Stimulated activated naive CD4-positive, alpha-beta T cell (primary cell): ENCODE measurements at regions not wholly inside any gene's neighbourhood (a gene's known extent, or its start where the extent isn't known, plus 50 kb on each side); places are given as distances from the start of the nearest gene placed in this dataset.

Experiments used
- DNase-seq, 6 experiments: peaks; one replicate each; lab custom pipeline; 2025; lab: John Stamatoyannopoulos, UW

DNA sequence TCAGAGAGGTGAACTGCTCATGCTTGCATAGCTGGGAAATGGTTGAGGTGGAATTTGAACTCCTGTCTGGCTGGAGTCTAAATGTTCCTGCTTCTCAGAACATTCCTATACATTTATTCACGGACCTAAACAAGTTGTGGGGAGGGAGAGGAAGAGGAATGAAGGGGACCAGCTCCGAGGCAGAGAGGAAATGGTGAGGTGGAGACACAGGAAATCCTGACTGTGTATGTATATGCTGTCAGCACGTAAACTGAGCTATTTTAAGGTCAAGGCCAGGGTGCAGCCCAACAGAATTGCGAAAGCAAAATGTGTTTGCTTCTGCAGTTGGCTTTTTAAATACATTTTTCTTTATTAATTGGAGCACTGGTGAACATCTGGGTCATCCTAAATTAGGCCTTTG, 74.1 kb upstream of the POMGNT2 start:
- peak in 4 of 6 experiments; percentile 5 to 62 (median 51) for DNase-seq

DNA sequence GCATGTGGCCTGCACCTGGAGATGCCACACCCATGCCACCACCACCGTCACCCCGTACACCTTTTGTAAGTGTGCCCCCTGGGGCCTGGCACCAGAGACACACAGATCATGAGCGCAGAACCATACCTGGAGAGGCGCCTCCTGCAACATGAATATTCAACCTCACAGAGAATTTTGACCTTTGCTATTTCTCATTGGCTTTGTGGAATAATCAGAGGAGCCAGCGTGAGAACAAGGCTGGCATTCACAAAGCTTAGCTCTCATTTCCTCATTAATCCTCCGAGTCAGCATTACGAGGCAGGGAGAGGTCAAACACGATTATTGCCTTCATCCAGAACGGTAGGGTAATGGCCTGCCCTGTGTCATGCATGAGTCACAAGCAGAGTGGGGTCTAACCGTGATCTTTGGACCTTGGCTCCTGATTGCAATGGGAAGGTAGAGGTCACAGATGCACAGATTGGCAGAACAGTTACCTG, 73.0 kb upstream of the POMGNT2 start:
- no peak for DNase-seq

DNA sequence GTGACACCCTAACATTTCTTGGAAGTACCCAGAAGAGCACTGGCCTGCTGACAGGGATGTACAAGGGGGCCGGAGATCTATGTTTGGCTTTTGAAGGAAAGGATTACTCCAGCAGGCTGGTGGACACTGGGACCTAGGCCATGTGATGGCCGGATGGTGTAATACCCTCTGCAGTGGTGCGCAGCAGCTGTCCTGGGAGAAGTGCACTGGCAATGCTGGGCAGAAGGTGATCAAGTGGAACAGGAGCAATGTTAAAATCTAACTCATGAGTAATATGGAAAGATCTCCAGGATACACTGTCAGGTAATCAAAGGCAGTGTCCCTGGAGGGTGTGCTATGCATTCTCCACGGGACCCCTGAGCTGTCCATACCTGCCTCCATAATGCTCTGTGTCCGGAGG, 71.2 kb upstream of the POMGNT2 start:
- no peak for DNase-seq

DNA sequence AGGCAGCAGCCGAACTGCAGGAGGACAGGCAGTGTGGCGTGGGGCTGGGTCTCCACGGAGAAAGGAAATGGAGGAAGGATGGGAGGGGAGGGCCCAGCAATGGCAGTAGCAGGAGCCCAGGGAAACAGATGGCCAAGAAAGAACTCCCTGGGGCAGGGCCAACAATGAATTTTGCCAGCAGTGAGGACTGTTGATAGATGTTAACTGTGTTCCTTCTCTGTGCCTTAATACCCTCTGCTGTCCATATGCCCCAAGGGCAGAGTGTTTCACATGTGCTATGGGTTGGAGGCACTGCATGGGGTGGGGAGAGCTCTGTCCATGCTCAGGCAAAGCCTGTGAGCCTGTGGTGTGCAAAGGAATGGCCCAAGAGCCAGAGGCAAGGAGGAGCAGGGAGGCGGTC, 70.8 kb upstream of the POMGNT2 start:
- DNase-seq, result no peak

DNA sequence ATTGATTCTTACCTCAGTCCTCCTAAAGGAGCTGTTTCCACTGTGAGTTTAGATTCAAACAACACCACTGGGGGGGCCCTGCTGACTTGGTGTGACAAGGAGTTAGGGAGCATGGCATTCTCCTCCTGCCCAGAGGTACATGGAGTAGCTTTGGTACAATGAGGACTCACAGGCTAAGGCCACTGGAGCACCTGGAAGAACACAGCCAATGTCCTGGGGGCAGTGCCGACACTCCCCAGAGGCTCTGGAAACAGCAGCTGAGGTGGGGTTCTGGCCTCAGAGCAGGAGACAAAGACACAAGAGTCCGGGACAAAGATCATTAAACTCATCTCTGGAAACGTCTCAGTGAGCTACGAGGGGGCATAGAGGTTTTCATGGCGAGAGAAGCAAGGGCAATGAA, 69.7 kb upstream of the POMGNT2 start:
- no peak for DNase-seq

DNA sequence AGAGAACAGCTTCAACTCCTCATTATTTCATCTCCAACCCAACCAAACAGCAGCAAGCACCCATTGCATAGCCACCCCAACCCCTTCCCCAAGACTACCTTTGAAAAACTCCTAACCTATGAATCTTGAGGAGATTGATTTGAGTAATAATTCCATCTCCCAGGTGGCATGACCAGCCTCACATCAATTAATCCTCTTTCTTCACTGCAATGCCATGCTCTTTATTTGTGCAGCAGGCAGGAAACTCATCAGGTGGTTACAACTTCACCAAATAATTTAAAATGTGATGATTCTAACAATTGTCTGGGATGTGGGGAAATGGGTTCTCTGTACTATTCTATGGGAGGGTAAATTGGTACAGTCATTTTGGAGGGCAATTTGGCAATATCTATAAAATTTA, 68.1 kb upstream of the POMGNT2 start:
- DNase-seq, result no peak

DNA sequence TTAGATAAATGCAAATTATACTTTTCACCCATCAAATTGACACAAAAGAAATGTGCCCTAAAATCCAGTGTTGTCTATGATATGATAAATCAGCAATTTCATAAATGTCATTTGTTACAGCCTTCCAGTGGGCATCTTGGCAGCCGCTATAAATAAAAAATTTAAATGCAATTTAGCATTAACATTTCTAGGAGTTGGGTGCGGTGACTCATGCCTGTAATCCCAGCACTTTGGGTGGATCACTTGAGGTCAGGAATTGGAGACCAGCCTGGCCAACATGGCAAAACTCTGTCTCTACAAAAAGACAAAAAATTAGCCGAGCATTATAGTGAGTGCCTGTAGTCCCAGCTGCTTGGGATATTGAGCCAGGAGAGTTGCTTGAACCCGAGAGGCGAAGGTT, 65.9 kb upstream of the POMGNT2 start:
- DNase-seq, result no peak

DNA sequence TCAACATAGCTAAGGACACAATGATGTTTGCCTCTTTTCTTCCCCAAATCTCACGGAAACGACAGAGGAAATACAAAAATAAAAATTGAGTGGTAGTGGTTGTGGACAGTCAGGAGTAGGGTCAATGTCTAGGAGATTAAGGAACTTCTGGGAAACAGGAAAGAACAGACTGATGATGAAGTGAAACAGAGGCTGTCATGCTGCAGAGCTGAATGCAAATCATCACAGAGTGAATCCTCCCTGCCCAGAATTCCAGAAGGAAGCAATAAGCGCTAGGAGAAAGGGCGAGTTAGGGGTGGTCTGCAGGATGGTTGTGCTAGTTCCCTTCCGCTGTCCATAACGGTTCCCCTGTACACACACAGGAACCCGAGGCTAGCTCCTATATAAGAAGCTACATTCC, 64.7 kb upstream of the POMGNT2 start:
- DNase-seq, result no peak

DNA sequence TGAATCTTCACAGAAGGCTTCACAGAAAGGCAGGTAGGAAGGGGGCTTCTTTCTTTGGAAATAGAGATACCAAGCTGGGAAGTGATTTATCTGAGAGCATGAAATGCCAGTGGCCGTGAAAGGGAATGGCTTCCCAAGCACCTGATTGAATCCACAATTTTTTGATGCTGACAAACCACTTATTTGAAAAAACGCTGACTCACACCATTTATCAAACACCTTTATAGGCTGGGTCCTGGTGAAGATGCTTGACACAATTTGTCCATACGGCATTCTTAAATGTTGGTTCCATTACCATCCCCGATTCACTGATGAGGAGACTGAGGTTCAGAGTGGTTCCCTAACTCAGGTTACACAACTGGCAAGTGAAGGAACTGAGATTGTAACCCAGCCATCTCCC, 64.1 kb upstream of the POMGNT2 start:
- no peak for DNase-seq

DNA sequence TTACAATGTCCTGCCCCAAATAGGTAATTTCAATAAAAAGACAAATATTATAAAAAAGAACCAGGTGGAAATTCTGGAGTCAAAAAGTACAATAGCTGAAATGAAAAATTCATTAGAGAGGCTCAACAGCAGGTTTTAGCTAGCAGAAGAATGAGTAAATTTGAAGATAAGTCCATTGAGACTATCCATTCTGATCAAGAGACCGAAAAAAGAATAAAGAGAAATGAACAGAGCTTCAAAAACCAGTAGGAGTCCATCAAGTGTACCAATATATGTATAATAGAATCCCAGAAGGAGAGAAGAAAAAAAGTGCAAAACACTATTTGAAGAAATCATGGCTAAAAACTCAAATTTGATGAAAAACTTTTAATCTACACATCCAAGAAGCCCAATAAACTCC, 60.5 kb upstream of the POMGNT2 start:
- DNase-seq, result no peak

DNA sequence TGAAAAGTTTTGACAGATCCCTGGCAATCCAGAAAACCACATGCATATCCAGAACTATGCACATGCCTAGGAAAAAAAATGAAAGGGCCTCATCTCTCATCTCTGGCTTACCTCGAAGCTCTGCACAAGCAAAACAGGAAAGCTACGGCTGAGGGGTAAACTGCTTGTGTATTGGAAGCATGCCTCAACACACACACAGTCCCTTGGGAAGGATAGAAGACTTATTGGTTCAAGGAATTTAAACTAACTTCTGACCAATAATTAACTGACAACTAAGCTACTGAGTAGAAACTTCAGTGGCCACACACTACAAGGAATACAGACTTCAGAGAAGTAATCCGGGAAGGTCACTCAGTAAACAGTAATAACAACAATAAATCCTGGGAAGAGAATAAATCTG, 59.9 kb upstream of the POMGNT2 start:
- DNase-seq, result no peak

DNA sequence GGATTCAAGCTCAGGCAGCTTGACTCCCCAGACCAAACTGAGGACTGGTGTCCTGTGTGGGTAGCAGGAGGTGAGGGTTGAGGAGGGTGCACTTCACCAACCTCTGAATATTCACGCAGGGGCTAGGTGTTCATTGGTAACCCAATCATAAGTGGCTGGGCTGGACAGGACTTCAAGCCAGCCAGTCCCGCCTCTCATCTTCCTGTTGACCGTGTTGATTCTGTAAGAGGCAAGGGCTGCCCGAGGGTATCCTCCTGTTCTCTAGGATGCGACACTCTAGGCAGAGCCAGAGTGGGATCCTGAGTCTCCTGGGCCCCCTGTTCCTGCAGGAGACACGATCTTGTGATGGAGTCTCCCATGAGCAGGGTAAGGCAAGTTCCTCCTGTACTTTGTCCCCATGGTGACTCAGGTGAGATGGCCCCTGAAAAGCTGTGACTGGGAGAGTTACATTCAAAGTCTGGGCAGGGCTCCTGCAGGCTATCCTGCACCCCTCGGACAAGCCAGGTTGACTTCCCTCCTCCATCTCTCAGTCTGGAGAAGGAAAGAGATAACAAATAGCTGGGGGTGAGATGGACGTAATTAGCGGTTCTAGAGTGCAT, 58.1 kb upstream of the POMGNT2 start:
- no peak for DNase-seq

DNA sequence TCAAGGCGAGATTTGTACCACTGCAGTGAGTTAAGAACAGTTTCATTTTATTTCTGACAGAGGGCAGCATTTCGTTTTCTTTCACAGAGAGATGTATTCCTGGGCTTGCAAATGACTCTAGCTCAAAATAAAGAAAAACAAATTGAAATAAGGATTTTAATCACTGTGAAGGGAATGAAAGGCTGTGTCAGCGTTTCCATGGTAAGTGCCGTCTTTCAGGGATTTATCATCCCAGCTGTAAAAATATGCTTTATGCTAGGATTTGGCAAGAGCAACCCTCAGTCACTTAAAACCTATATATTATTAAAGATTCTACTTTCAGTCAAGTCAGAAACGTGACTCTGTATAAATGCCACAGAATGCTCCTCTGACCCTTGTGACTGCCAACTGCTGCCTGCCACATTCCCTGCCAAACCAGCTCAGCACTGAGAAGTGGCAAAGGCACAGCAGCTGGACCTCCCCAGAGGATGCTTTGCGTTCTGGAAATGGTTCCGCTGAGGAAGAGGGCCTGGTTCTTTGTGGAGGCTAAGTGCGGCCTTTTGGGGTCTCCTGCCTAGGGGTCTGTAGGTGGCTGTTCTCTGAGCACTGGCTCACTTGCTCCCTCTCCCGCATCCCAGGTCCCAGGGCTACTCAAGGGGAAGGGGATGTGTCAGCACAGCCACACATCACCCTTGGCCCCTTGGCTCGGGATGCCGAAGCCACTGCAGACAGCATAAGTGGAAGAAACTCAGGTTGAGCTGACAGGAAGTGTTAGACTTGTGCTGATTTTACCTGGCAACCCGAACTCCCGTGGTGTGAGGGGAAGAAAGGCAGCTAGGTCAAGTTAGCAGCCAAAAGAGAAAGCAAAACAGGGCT, 56.6 kb upstream of the POMGNT2 start:
- peak; percentile 12 to 75 (median 56) for DNase-seq

DNA sequence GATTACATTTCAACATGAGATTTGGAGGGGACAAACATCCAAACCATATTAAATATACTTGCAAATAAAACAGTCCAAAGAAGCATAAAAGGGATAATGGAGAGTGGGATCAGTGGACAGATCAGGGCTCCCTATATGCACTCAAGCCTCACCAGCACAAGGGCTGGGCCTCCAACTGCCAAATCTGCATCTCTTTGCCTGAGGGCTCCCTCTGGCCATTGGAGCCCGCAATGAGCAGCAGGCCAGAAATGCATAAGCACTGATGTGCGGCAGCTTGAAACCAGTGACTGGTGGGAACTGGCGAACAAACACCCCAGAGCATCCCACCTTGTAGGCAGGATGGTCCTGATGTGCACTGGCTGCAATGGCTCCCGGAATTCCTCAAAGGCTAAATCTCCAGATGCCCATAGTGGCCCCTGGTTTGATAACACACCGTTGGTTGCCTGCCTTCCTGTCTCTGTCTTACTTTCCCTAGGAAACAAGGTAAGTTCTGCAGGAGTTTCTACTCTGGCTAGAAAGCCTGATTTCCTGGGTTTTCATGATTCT, 55.9 kb upstream of the POMGNT2 start:
- no peak for DNase-seq

DNA sequence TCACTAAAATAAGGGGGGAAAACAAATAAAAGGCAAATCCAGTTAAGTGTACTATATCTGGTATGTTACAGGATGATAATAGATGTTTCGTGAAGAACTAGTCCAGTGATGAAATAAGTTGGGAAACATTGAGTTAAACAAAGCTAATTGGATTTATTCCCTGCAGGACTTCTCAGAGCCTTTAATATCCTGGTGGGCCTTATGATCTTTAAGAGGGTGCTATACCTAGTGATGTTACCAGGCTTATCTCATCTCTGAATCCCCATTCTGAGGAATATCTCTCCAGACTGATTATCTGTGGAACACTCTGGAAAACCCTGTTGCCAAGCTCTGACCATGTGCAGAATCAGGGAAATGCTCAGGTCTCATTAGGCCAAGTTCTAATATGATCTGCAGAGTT, 54.8 kb upstream of the POMGNT2 start:
- no peak for DNase-seq

DNA sequence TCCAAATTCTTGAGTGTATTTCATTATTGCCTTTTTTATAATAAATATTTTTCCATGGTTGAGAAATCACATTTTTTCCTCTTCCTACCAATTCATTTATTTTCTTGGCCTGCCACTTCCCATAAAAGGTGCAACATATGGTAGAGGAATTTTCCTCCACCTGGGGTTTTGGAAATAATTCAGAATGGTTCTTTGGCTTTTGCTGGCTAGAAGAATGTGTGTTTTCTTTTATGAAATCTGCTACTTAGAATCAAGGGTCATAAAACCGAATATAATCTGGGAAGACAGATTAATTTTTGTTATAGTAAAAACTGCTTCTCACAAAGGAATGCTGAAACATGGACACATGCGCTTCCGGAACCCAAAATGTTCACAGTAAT, 54.0 kb upstream of the POMGNT2 start:
- DNase-seq, result no peak

DNA sequence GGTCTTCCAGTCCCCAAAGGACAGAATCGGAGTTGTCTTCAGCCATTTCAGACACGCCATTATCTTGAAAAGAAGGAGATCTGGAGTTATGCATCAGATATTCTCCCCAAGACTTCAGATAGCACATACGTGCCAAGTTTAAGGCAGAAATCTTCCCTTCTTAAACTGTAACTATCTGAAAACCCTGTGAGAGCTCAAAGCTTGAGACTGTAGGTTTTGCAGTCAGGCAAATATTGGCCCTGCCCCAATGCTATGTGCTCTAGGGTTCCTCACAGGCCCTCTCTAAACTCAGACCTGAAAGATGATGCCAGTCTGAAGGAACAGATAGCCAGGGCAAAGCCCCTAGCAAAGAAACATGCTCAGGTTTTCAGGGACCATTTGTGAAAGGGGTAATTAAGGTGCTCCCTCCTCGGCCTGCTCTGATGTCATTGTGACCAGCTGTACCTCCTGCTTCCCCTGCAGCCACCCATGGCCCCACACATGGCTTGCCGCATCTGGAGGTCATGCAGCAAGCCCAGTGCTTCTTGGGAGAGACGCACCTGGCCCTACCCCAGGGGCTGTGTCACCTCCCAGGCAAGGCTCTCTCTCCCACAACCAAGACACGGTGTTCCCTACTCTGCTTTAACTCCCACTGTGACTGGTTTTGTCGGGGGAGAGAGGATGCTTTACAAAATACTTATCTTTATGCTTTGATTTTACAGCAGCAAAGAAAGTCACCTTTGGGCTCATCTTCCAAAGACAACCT, 53.4 kb upstream of the POMGNT2 start:
- no peak for DNase-seq

DNA sequence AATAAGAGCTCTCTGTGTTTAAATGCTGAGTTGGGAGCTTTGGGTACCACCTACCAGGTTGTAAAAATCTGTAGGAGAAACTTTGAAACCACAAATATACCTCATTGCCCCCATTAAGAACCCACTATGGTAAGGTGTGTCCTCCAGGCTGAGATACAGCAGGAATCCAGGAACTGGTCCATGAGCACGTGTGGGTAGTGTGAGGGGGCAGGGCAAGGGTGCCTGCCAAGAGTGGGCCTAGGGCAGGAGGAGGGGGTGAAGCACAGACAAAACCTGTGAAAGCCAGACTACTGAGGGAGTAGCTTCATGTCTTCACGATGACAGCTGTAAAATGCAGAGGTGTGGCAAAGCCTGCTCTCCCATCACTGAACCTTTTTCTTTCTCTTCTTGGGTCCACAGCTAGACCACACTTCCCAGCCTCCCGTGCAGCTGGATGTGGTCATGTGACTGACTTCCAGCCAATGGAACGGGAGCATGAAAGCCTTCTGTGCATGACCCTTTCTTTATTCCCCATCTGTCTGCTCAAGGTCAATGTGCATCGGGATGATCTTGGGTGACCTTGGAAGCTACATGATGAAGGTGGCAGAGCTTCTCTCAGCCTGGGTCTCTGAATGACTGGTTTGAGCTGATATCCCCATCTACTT, 51.1 kb upstream of the POMGNT2 start:
- no peak for DNase-seq

DNA sequence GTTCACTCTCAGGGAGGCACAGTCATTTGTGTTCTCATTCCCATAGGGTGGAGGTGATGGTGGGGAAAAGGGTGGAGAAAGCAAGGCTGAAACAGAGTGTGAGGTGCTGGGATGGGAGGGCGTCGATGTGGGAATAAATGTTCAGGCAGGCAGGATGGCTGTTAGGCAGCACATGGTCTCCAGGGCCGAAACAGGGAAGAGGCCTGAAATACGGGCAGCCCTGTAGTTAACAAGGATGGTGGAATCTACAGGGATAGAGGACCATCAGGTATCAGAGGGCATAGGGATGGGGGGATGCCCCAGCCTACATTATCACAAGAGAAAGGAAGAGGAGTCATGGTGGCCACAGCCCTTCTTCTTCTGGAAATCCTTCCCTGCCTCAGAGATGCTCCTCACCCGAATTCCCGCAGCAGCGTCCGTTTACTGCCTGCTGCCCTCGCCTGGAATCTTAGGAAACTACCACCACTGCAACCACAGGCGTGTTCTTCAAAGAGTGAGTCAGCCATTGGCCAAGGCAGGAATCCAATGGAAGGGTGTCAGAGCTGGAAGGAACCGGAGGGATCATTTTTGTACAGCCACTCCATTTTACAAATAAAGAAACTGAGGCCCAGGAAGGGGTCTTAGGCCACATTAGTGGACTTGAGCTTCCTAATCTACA, 49.7 kb upstream of the POMGNT2 start:
- DNase-seq, result no peak
